Right renal pelvis (tissue), 4 donors: ENCODE measurements at regions not wholly inside any gene's neighbourhood (a gene's known extent, or its start where the extent isn't known, plus 50 kb on each side); places are given as distances from the start of the nearest gene placed in this dataset.

ENCODE experiments used
- DNase-seq, 4 donors: peaks; one replicate each; pipeline ENCODE4 v3.0.0-alpha.2; 2013; ENCODE audit warnings: low read depth in 4 of 4, low spot score in 3 of 4, missing footprints in 1 of 4

GRCh38 chr5:12477554-12477953 lies 573.3 kb upstream of the CTNND2 start:
- no peak for DNase-seq

- DNase-seq, result no peak
Observed at GRCh38 chr5:12467799-12468198, 563.6 kb upstream of the CTNND2 start.

GRCh38 chr5:12460493-12461261 lies 556.4 kb upstream of the CTNND2 start:
- DNase-seq, result no peak

GRCh38 chr5:12459326-12459725 lies 555.1 kb upstream of the CTNND2 start:
- no peak for DNase-seq

- no peak for DNase-seq
Observed at GRCh38 chr5:12419075-12419474, 514.8 kb upstream of the CTNND2 start.

GRCh38 chr5:12413585-12413984 lies 509.3 kb upstream of the CTNND2 start:
- DNase-seq, result no peak

GRCh38 chr5:12413075-12413474 lies 508.8 kb upstream of the CTNND2 start:
- no peak for DNase-seq

- no peak for DNase-seq
Observed at GRCh38 chr5:12399868-12400267, 495.6 kb upstream of the CTNND2 start.

- no peak for DNase-seq
Observed at GRCh38 chr5:12392246-12392645, 488.0 kb upstream of the CTNND2 start.

- DNase-seq, result no peak
Observed at GRCh38 chr5:12385095-12385494, 480.8 kb upstream of the CTNND2 start.

GRCh38 chr5:12384005-12384404 lies 479.8 kb upstream of the CTNND2 start:
- DNase-seq, result no peak

GRCh38 chr5:12367973-12368372 lies 463.7 kb upstream of the CTNND2 start:
- DNase-seq, result no peak

GRCh38 chr5:12360218-12360617 lies 456.0 kb upstream of the CTNND2 start:
- no peak for DNase-seq

GRCh38 chr5:12358371-12359090 lies 454.3 kb upstream of the CTNND2 start:
- no peak for DNase-seq

GRCh38 chr5:12357626-12358025 lies 453.4 kb upstream of the CTNND2 start:
- DNase-seq, result no peak

- DNase-seq, result no peak
Observed at GRCh38 chr5:12354686-12355085, 450.4 kb upstream of the CTNND2 start.

GRCh38 chr5:12343558-12343957 lies 439.3 kb upstream of the CTNND2 start:
- no peak for DNase-seq

GRCh38 chr5:12335938-12336337 lies 431.7 kb upstream of the CTNND2 start:
- no peak for DNase-seq

GRCh38 chr5:12332480-12332879 lies 428.2 kb upstream of the CTNND2 start:
- no peak for DNase-seq

GRCh38 chr5:12330993-12331588 lies 426.8 kb upstream of the CTNND2 start:
- no peak for DNase-seq

GRCh38 chr5:12330381-12330780 lies 426.1 kb upstream of the CTNND2 start:
- no peak for DNase-seq
